EH (cell line): ENCODE measurements at regions not wholly inside any gene's neighbourhood (a gene's known extent, or its start where the extent isn't known, plus 50 kb on each side); places are given as distances from the start of the nearest gene placed in this dataset.

ENCODE experiments used
- DNase-seq: peaks from one replicate; pipeline ENCODE4 v3.0.0-alpha.2; 2015; ENCODE audit warnings: low read depth

DNA sequence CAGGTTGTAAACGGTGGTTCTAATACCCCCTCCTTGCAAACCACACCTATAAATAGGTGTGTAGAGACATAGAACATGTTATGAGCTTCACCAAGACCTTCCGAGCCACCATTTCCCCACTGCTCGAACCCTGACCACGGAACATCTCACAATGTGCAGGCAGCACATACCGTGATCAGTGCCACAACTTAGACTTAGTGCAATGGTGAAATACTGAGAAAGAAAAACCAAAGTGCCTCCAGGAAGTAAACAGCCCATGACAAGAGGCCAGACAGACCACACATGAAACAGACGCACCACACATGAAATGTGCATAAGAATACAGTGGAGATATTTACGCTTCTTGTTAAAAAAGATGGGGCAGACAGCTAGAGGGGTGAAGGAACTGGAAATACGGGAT, 166.9 kb upstream of the CCND2 start:
- DNase-seq: no peak

DNA sequence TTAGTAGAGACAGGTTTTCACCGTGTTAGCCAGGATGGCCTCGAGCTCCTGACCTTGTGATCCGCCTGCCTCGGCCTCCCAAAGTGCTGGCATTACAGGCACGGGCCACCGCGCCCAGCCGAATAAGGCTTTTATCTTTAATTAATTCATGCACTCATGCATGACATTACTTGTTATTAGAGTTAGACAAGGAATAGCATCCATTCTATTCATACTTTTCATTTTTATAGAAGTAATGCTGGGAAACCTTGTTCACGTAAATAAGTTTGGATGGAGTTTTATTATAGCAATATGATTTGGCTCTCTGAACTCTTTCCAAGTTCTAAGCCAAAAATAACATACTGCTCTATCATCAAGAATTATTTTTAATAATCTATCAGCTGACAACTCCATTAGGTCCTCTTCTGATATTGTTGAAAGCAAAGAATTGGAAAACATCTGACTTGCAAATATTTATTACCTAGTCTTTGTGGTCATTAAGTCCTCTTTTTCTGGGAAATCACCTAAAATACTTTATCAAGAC, 168.8 kb upstream of the CCND2 start:
- DNase-seq: no peak

DNA sequence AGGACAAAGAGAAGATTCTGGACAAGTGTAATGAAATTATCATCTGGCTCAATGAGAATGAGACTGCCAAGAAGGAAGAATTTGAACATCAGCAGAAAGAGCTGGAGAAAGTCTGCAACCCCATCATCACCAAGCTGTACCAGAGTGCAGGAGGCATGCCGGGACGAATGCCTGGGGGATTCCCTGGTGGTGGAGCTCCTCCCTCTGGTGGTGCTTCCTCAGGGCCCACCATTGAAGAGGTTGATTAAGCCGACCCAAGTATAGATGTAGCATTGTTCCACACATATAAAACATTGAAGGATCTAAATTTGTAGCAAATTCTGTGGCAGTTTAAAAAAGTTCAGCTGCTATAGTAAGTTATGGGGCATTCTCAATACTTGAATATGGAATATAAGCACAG, 174.3 kb upstream of the CCND2 start:
- no peak for DNase-seq

DNA sequence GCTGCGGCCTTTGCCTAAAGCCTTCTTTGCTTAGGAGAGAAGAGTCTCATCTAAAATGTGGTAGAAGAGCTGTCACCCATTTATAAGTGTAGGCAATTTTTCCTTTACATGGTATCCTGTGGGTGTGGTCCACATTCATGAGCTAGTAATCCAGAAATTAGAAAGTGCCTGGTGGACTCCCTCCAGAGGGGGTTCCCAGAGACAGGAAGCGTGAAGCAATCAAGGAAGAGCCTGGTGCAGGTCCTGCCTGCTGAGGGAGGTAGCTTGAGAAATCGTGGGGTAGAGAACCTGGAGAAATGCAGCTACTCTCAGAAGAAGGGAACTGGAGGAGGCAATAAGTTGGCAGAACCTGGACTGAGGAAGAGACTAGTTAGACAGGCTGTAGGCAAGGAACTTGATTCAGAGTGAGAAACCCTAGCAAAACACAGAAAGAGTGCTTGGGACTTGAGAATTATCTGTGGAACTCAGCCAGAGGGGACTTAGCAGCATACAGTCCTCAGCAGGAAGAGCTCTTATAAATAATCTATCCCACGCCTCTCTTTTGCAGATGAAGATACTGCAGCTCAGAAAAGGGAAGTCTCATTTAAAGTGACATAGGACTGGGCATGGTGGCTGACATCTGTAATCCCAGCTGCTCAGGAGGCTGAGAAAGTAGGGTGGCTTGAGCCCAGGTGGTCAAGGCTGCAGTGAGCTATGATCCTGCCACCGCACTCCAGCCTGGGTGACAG, 182.4 kb upstream of the CCND2 start:
- DNase-seq: no peak

DNA sequence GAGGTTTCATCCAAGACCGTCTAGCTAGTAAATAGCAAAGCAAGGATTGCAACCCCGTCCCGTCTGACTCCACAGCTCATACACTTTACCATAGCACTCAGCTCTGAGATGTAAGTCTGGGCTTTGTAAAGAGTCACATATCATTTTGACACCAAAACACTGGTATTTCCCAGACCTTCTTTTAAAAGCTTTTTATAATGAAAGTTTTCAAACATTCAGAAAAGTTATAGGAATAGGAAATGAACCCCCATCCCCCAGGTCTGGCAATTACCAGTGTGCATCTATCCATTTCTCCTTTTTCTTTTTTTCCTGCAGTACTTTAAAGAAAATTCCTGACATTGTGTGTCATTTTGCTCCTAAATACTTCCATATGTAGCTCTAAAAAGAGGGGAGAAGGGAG, 183.6 kb upstream of the CCND2 start:
- no peak for DNase-seq

DNA sequence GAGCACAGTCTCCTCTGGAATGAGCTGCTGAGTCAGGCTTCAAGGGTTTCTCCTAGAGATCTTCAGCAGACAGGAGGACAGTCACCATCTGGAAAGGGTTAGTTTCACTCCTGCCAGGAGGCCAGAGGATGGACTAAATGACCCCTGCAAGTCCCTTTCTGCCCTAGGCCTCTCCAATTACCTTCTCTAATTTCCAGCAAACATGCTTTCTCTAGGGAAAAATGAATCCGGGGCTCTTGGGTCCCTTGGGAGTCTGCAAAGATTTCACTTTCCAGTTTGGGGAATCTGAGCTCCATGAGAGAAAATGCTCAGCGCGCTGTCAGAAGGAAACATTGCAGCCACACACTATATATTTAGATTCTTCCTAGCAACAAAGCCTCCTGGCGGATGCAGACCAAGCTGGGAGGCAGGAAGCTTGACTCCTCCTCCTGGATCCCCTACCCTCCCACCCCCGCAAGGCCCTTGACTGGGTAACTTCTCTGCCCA, 184.4 kb upstream of the CCND2 start:
- peak; percentile 17 for DNase-seq

DNA sequence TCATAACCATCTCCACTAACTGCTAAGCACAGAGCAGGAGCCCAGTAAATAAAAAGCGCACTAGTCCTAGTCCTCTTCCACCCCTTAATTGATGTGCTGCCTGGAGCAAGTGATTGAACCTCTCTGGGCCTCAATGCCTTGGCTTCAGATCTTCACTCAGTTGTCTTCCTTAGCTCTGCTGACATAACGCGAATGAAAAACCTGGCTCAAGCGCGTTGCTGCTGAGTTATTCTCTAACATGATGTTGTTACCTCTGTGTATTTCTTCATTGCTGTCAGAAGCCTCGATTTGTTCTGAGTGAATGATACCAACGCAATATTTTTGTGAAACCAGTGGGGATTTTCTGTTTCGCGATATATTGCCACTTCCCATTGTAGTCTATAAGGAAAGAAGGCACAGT, 185.1 kb upstream of the CCND2 start:
- no peak for DNase-seq

DNA sequence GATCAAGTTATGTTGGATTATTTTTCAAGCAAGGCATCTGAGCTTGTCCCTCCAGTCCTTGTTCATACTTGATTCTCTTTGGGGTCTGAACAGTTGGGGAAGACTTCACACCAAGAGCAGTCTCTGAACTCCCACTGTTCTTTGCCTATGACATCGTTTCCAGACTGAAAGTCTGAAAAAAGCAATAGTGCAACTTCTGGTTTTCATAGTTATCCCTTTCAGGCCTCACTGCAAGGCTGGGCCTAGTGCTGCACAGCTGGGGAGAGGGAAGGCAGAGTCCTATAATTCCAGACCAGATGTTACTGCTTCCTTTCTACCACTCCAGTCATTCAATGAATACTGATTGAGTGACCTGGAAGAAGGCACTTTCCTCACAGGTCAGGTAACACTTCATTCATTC, 187.1 kb upstream of the CCND2 start:
- DNase-seq: no peak

DNA sequence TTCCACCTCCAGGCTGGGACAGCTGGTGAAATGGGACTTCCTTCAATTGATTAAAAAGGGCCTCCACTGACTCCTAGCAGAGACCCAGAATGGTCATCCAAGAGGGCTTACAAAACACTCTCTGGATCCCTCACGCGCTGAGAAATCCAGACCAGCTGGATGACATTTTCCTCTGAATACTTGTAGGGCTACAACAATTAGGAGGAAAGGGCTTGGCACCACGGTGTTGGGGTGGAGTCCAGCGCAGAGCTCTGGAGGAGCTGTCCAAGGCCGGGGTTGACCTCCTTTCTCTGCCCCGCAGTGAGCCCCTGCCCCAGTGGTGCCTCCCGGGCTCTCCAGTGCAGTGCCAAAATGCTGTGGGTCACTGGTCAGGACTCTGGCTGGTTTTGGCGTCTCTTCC, 189.0 kb upstream of the CCND2 start:
- no peak for DNase-seq

DNA sequence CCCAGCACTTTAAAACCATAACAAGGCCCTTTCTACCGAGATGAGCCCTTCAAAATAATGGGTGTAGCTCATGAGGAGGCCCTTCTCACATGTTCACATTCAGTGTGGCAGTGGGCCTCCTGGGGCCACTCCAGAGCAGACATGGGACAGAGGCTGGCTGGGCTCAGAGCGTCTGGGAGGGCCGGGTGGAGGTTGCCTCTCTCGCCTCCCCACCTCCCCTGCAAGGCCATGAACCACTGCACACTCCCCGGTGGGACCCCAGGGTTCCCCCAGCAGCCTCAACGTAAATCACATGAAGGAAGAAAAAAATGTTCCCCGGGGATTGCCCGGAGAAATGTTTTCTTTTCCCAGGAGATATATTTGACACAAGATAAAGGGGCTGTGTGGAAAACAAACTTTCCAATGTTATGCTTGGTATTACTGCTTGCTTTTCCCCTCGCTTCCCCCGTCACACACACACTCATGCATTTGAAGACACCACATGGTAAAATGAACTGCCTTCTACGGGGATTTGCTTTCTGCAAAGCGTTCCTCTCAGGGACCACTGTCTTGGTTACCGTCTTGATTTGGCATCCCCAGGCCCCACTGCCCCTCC, 190.7 kb upstream of the CCND2 start:
- DNase-seq: no peak

DNA sequence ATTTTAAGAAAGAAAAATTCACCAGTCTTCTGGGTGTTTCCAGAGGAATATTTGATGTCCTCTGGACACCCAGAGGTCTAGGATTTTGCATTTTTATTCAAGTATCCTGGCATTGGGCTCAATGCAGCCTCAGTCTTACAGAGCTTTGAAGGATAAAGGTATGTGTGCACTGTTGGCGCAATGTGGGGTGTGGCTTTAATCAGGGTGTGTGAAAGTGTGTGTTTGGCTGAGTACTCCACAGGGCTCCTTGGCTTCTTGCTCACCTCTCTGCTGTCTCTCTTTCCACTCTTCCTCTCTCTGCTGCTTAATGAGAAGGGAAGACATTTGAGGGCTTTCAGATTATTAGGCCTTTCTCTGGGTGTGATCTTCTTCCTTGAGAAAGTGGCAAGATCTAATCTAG, 193.3 kb upstream of the CCND2 start:
- DNase-seq: no peak

DNA sequence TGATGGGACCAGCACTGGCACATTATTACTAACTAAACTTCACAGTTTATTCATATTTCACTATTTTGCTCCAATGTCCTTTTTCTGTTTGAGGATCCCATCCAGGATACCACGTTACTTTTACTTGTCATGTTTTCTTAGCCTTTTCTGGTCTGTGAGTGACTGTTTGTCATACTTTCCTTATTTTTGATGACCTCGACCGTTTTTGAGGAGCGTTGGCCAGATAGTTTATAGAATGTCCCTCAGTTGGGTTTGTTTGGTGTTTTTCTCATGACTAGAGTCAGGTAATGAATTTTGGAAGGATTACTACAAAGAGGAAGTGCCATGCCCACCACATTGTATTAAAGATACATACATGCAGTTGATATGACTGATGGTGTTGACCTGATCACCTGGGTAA, 199.4 kb upstream of the CCND2 start:
- DNase-seq: no peak

DNA sequence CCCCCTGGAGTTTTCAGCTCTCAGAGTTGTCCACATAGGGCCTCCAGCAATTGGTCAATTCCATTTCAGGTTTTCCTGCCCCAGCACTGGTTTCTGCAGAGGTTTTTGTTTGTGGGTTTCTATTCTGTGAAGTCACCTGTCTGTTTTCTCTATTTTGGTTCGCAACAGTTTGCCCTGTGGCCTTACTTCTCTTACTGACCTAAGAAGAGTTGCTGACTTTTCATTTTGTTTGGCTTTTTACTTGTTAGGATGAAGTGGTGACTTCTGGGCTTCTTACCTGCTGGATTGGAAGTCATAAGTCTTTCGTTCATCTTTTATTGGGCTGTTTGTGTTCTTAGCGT, 196.4 kb upstream of the PARP11 start:
- DNase-seq: no peak

DNA sequence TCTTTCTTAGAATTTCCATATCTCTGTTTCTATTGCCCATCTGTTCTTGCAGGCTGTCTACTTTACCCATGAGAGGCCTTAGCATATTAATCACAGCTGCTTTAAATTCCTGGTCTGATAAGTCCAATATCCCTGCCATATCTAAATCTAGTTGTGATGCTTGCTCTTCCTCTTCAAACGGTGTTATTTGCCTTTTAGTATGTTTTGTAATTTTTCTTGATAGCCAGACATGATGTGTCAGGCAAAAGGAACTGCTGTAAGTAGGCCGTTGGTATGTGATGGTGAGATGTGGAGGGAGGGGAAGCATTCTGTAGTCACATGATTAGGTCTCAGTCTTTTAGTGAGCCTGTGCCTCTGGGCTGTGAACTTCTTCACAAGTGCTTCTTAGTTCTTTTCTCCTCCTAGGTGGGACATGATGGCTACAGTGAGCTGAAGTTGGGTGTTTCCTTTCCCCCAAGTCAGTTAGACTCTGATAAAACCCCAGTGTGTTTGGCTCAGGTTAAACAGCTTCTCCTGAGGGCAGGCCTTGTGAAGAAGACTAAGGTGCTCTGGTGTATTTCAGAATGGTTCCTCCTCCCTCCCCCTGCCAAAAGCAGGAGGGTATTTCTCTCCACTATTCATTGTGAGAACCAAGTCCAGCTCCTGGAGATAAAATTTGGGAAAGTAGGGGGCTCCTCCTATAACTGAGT, 195.9 kb upstream of the PARP11 start:
- DNase-seq: peak; percentile 12

DNA sequence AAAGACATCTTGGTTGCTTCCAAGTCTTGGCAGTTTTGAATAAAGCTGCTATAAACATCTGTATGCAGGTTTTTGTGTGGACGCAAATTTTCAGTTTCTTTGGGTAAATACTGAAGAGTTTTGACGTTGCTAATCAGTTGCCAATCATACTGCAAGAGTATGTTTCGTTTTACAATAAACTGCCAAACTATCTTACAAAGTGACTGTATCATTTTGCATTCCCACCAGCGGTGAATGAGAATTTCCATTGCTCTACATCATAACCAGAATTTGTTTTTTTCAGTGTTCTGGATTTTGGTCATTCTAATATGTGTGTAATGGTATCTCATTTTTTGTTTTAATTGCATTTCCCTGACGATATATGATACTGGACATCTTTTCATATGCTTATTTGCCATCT, 190.8 kb upstream of the PARP11 start:
- no peak for DNase-seq

DNA sequence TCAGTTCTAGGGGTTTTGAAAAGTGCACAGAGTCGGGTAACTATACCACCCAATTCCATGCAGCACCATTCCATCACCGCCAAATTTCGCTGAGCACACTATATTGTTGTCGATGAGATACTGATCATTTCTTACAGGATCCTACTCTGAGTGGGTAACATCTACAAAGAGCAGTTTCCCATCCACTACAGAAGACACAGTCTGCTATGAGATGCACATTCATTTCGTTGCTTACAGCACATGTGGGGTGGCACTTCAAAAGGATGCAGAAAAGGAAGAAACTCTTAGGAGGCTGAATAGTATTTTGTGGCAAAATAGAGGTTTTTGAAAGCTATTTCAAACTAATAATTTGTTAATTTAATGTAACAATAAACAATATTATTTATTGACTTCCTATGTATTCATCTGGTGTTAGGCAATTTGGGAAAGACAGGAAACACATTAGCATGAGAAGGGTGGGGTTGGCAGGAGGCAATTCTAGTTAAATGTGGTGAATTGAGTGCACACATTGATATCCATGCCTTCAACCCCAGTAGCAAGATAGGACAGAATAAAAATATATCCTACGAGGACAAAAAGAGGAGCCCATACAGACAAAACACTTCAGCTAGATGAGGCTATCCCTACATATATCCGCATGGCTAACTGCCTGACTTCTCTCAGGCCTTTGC, 186.8 kb upstream of the PARP11 start:
- DNase-seq: no peak

DNA sequence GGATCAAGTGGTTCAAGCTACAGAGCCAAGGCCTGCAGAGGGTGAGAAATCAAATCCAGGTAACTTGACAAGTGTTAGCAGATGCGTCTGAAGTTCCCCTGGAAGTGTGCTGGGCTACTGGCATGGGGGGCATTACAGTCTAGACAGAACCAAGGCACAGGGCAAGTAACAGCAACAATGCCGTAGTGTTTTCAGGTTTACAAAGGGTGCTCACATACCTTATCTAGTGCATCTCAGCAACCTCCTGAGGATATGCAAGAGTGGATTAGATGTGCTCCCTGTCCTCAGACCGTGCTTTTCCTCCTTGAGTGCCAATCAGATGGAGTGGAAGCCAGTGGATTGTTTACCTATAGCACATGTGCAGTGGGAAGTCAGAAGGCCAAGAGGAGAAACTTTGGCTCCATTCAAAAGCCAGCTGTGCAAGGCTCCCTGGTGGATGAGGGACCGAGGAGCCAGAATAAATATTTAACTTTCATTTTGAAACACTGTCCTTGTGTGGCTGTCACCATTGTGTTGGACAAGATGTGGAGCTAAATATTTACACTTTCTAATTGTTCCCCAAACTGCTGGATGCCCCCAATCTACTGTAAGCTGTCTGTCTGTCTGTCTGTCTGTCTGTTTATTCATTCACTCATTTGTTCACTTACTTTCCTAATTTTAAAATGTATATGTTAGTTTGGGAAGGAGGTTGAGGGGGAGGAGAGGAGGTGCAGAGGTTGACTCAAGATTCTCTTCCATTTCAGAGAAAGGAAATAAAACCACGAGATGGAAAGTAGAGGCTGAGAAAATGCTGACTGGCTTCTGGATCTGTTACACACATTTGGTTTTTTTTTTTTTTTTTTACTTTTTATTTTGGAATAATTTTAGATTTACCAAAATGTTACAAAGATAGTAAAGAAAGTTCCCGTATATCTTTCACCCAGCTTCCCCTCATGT, 184.0 kb upstream of the PARP11 start:
- DNase-seq: no peak

DNA sequence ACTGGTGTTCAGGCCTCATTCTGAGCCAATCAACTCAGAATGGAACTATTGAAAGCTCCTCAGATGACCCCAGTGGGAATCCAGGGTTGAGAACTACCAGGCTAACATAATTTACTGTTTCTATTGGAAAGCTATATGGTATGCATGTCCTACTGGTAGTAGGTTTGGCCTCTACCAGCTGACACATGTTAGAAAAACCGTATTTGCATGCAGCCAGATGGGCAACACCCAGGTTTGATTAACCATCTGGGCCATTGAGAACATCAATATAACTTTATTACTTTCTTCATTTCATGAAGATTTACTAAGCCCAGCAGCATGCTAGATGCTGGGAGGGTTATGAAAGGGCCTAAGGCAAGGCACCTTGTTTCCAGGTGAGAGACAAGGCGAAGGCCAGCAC, 181.4 kb upstream of the PARP11 start:
- no peak for DNase-seq

DNA sequence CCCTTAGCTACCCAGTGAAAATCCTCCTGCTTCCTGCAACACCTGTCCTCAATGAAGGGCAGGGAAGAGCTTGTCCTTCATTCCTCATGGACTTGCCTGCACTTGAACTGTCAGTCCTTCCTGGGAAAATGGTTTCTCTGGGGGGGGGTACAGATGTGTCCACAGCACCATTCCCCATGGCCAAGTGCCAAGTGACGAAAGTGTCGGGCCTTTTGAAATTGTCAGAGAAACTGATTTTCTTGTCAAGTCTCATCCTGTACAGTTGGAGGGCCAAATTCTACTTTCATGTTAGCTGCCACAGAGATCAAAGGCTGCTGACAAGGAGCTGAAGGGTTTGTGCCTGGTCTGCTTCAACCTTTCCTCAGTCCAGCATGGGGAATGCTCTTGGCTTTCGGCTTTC, 179.5 kb upstream of the PARP11 start:
- no peak for DNase-seq

DNA sequence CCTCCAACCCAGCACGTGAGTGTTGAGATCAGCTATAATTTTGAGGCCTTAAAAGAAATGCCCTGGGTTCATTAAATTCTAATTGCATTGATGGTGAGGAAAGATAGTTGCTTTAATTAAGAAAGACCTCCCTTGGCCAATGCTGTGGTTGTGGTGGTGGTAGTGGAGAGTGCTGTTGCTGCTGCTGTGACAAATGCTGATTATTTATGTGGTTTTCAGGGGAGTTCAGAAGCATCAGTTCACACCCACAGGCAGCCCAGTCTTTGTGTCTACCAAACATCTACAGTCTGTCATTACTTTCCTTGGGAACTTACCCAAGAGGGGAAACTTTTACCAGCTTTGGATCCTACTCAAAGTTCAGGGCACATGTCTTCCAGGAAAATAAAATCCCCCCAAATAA, 178.4 kb upstream of the PARP11 start:
- DNase-seq: no peak

DNA sequence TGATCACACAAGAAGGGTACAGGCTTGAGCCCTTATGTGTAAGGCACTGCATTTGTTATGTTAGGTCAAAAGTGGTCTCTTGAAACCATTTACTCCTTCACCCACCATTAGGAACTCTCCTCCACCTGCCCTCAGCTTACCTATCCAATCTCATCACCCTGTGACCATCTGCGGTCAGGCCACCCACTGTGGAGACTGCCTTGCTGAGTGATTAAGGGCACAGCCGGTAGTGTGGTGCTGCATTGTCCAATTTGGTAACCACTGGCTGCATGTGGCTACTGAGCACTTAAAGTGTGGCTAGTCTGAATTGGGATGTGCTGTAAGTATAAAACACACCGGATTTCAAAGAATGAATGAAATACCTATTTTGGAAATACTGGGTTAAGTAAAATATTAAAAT, 177.1 kb upstream of the PARP11 start:
- no peak for DNase-seq
